VCaP (cell line): ENCODE measurements at regions not wholly inside any gene's neighbourhood (a gene's known extent, or its start where the extent isn't known, plus 50 kb on each side); places are given as distances from the start of the nearest gene placed in this dataset.
"Not testable (repeated sequence)": the region's sequence is repeated elsewhere in the genome, so short reads cannot be mapped to it uniquely, and the experiment has no call there.

Experiments
- H3K27ac ChIP-seq: fragments of 450-650 bp; 2 replicates; pipeline ENCODE4 v1.5.1; 2017
- CTCF ChIP-seq: fragments of 450-650 bp; conservative IDR thresholded peaks from 2 replicates; pipeline ENCODE4 v1.5.1; 2017; ENCODE audit warnings: mild to moderate bottlenecking, moderate library complexity

- no peak overlapping the region for H3K27ac ChIP-seq
- TF ChIP-seq CTCF, result no peak
These were observed 634.0 kb upstream of the CHRM3 start for GRCh38 chr1:238752327-238752726.

- no peak for TF ChIP-seq CTCF
These were observed 641.3 kb upstream of the CHRM3 start for GRCh38 chr1:238745069-238745468.

GRCh38 chr1:238738892-238739291 lies 647.5 kb upstream of the CHRM3 start:
- no peak for TF ChIP-seq CTCF
- H3K27ac ChIP-seq, result no peak overlapping the region

More at GRCh38 chr1:238745069-238745468, 641.3 kb upstream of the CHRM3 start:
- no peak overlapping the region for H3K27ac ChIP-seq

- H3K27ac ChIP-seq, result no peak overlapping the region
- TF ChIP-seq CTCF, result no peak
These were observed 658.7 kb upstream of the CHRM3 start for GRCh38 chr1:238727670-238728069.

- no peak for TF ChIP-seq CTCF
- no peak overlapping the region for H3K27ac ChIP-seq
These were observed 663.6 kb upstream of the CHRM3 start for GRCh38 chr1:238722812-238723211.

GRCh38 chr1:238710697-238711096 lies 675.7 kb upstream of the CHRM3 start:
- TF ChIP-seq CTCF, result no peak

GRCh38 chr1:238701024-238701423 lies 685.3 kb upstream of the CHRM3 start:
- H3K27ac ChIP-seq, result no peak overlapping the region
- TF ChIP-seq CTCF, result no peak

More at GRCh38 chr1:238710697-238711096, 675.7 kb upstream of the CHRM3 start:
- H3K27ac ChIP-seq, result no peak overlapping the region

- no peak for TF ChIP-seq CTCF
- no peak overlapping the region for H3K27ac ChIP-seq
These were observed 696.0 kb upstream of the CHRM3 start for GRCh38 chr1:238690415-238690814.

GRCh38 chr1:238684576-238684975 lies 701.8 kb upstream of the CHRM3 start:
- H3K27ac ChIP-seq, result not testable (repeated sequence)
